ENCODE measurements at regions not wholly inside any gene's neighbourhood (a gene's known extent, or its start where the extent isn't known, plus 50 kb on each side); places are given as distances from the start of the nearest gene placed in this dataset.
"Not testable (repeated sequence)": the region's sequence is repeated elsewhere in the genome, so short reads cannot be mapped to it uniquely, and the experiment has no call there.

GRCh38 chr1:96865731-96866685 lies 144.4 kb downstream of the PTBP2 start:
- DNase-seq (ENCODE audit: extremely low spot score, insufficient read length, low read depth) (no peak), FAIRE-seq (no peak)

GRCh38 chr1:96872757-96873156 lies 151.2 kb downstream of the PTBP2 start:
- DNase-seq (ENCODE audit: extremely low spot score, insufficient read length, low read depth) (no peak), FAIRE-seq (no peak)

- DNase-seq (ENCODE audit: extremely low spot score, insufficient read length, low read depth), result no peak
- FAIRE-seq, result no peak
These were observed 157.1 kb downstream of the PTBP2 start for GRCh38 chr1:96878640-96879039.

- DNase-seq (ENCODE audit: extremely low spot score, insufficient read length, low read depth), result no peak
- FAIRE-seq, result no peak
These were observed 159.0 kb downstream of the PTBP2 start for GRCh38 chr1:96880626-96881025.

- FAIRE-seq (no peak), DNase-seq (ENCODE audit: extremely low spot score, insufficient read length, low read depth) (no peak)
These were observed 160.5 kb downstream of the PTBP2 start for GRCh38 chr1:96882096-96882495.

GRCh38 chr1:96886474-96886873 lies 164.9 kb downstream of the PTBP2 start:
- DNase-seq (ENCODE audit: extremely low spot score, insufficient read length, low read depth) (no peak), FAIRE-seq (no peak)

- FAIRE-seq (no peak), DNase-seq (ENCODE audit: extremely low spot score, insufficient read length, low read depth) (no peak)
These were observed 165.9 kb downstream of the PTBP2 start for GRCh38 chr1:96887501-96887900.

- FAIRE-seq (no peak), DNase-seq (ENCODE audit: extremely low spot score, insufficient read length, low read depth) (no peak)
These were observed 180.3 kb downstream of the PTBP2 start for GRCh38 chr1:96901783-96902363.

- FAIRE-seq (no peak), DNase-seq (ENCODE audit: extremely low spot score, insufficient read length, low read depth) (no peak)
These were observed 190.7 kb downstream of the PTBP2 start for GRCh38 chr1:96912248-96912647.

- not testable (repeated sequence) for FAIRE-seq; DNase-seq (ENCODE audit: extremely low spot score, insufficient read length, low read depth)
These were observed 194.1 kb downstream of the PTBP2 start for GRCh38 chr1:96915701-96916100.

- no peak for FAIRE-seq
- no peak for DNase-seq (ENCODE audit: extremely low spot score, insufficient read length, low read depth)
These were observed 196.8 kb downstream of the PTBP2 start for GRCh38 chr1:96918406-96918805.

- FAIRE-seq (no peak), DNase-seq (ENCODE audit: extremely low spot score, insufficient read length, low read depth) (no peak)
These were observed 200.6 kb downstream of the PTBP2 start for GRCh38 chr1:96922181-96922580.

GRCh38 chr1:96923753-96924152 lies 202.2 kb downstream of the PTBP2 start:
- FAIRE-seq (no peak), DNase-seq (ENCODE audit: extremely low spot score, insufficient read length, low read depth) (no peak)

GRCh38 chr1:96926176-96926575 lies 204.6 kb downstream of the PTBP2 start:
- DNase-seq (ENCODE audit: extremely low spot score, insufficient read length, low read depth) (no peak), FAIRE-seq (no peak)

- no peak for FAIRE-seq
- no peak for DNase-seq (ENCODE audit: extremely low spot score, insufficient read length, low read depth)
These were observed 205.5 kb downstream of the PTBP2 start for GRCh38 chr1:96927125-96927524.

GRCh38 chr1:96931136-96931535 lies 209.6 kb downstream of the PTBP2 start:
- no peak for FAIRE-seq
- no peak for DNase-seq (ENCODE audit: extremely low spot score, insufficient read length, low read depth)

- FAIRE-seq (no peak), DNase-seq (ENCODE audit: extremely low spot score, insufficient read length, low read depth) (no peak)
These were observed 212.7 kb downstream of the PTBP2 start for GRCh38 chr1:96934282-96934681.

- FAIRE-seq (no peak), DNase-seq (ENCODE audit: extremely low spot score, insufficient read length, low read depth) (no peak)
These were observed 223.0 kb downstream of the PTBP2 start for GRCh38 chr1:96944432-96945092.

GRCh38 chr1:96945509-96946084 lies 224.0 kb downstream of the PTBP2 start:
- FAIRE-seq, result no peak
- no peak for DNase-seq (ENCODE audit: extremely low spot score, insufficient read length, low read depth)

- DNase-seq (ENCODE audit: extremely low spot score, insufficient read length, low read depth) (no peak), FAIRE-seq (no peak)
These were observed 233.9 kb downstream of the PTBP2 start for GRCh38 chr1:96955307-96956012.

All from GM18507 (cell line).